H1 (cell line): ENCODE measurements at regions not wholly inside any gene's neighbourhood (a gene's known extent, or its start where the extent isn't known, plus 50 kb on each side); places are given as distances from the start of the nearest gene placed in this dataset.

Source experiments
- CTCF ChIA-PET: fragments of 300-600 bp; sonication (Branson Sonifier 250); formaldehyde crosslinking; loops from one replicate; lab custom pipeline; 2021; ENCODE audit not compliant: partially characterized antibody; lab: Charles Lee
- POLR2A ChIA-PET: fragments of 300-600 bp; sonication (Branson Sonifier 250); formaldehyde crosslinking; loops from one replicate; lab custom pipeline; 2021; ENCODE audit warnings: inconsistent platforms; ENCODE audit not compliant: partially characterized antibody; lab: Charles Lee
- DNase-seq, 2 experiments: peaks; one replicate each; pipeline versions ENCODE4 v3.0.0 to v3.0.0-alpha.2; 2010 to 2022; ENCODE audit warnings: low spot score in 2 of 2, low read depth in 1 of 2, mixed read lengths in 1 of 2
- FAIRE-seq: peaks from 2 replicates; lab custom pipeline; 2011; peaks lifted over from hg19 to GRCh38; lab: Jason Lieb, UNC
- H2AFZ ChIP-seq: 2 replicates; pipeline ENCODE4 v1.8.1; 2012; ENCODE audit warnings: low read length, inconsistent platforms
- H2AK5ac ChIP-seq: 2 replicates; pipeline ENCODE4 v1.6.1; 2013; ENCODE audit warnings: low read depth, low read length
- H2BK120ac ChIP-seq: replicated peaks from 2 replicates; pipeline ENCODE3; 2013; ENCODE audit warnings: low read depth, low read length, inconsistent platforms
- H2BK12ac ChIP-seq: 2 replicates; pipeline ENCODE4 v1.6.1; 2013; ENCODE audit warnings: low read depth, low read length
- H2BK15ac ChIP-seq: 2 replicates; pipeline ENCODE4 v1.6.1; 2013; ENCODE audit warnings: low read length
- H2BK20ac ChIP-seq: 2 replicates; pipeline ENCODE4 v1.6.1; 2013; ENCODE audit warnings: low read length
- H2BK5ac ChIP-seq: 2 replicates; pipeline ENCODE4 v1.6.1; 2013; ENCODE audit warnings: low read depth, low read length
- H3K14ac ChIP-seq: 2 replicates; pipeline ENCODE4 v1.6.1; 2013; ENCODE audit warnings: inconsistent platforms; ENCODE audit not compliant: insufficient read length
- H3K18ac ChIP-seq: 2 replicates; pipeline ENCODE4 v1.6.1; 2013; ENCODE audit warnings: low read length; ENCODE audit errors: extremely low read depth
- H3K23ac ChIP-seq: 2 replicates; pipeline ENCODE4 v1.6.1; 2013; ENCODE audit warnings: inconsistent platforms; ENCODE audit not compliant: insufficient read length
- H3K23me2 ChIP-seq: 2 replicates; pipeline ENCODE4 v1.6.1; 2013; ENCODE audit warnings: low read depth, low read length
- H3K27ac ChIP-seq: 2 replicates; pipeline ENCODE4 v1.6.1; 2011; ENCODE audit warnings: low read depth, low read length, inconsistent platforms
- H3K27me3 ChIP-seq, 4 experiments: replicated peaks in 1 of 4; 1 replicate in 1 of 4; 2 replicates in 3 of 4; pipeline versions ENCODE4 v1.6.1 to v1.8.1; 2011 to 2013; ENCODE audit warnings: low read length in 3 of 4, mild to moderate bottlenecking in 3 of 4, inconsistent platforms in 2 of 4, mixed read lengths in 2 of 4, moderate library complexity in 1 of 4; ENCODE audit not compliant: control insufficient read depth in 3 of 4, insufficient read depth in 3 of 4; ENCODE audit errors: extremely low read depth in 1 of 4
- H3K36me3 ChIP-seq, 4 experiments: 2 replicates each; pipeline versions ENCODE4 v1.6.1 to v1.8.1; 2011 to 2013; ENCODE audit warnings: mild to moderate bottlenecking in 4 of 4, low read length in 3 of 4, moderate library complexity in 2 of 4, control low read depth in 1 of 4, inconsistent platforms in 1 of 4; ENCODE audit not compliant: insufficient read depth in 4 of 4, control insufficient read depth in 2 of 4
- H3K4ac ChIP-seq: replicated peaks from 2 replicates; pipeline ENCODE3; 2013; ENCODE audit warnings: low read length, low read depth, mixed read lengths, inconsistent platforms; ENCODE audit not compliant: insufficient read length
- H3K4me1 ChIP-seq, 4 experiments: replicated peaks in 1 of 4; 1 replicate in 1 of 4; 2 replicates in 3 of 4; pipeline versions ENCODE4 v1.6.1 to v1.8.1; 2011 to 2013; ENCODE audit warnings: low read length in 3 of 4, inconsistent platforms in 2 of 4, mixed read lengths in 1 of 4; ENCODE audit not compliant: insufficient read depth in 4 of 4, control insufficient read depth in 3 of 4
- H3K4me2 ChIP-seq, 2 experiments: 2 replicates each; pipeline versions ENCODE4 v1.6.1 to v1.8.1; 2011 to 2013; ENCODE audit warnings: low read depth in 2 of 2, low read length in 2 of 2, control low read depth in 1 of 2, inconsistent platforms in 1 of 2, mild to moderate bottlenecking in 1 of 2; ENCODE audit not compliant: insufficient read depth in 1 of 2
- H3K4me3 ChIP-seq, 4 experiments: fragments of 200-600, 300-600 bp in 1 of 4; sonication (generic), shearing (Covaris generic), sonication (Bioruptor Twin) in 1 of 4; 2 replicates each; pipeline versions ENCODE4 v1.5.1 to v1.8.1; 2011 to 2016; ENCODE audit warnings: low read length in 4 of 4, low read depth in 3 of 4, control low read depth in 2 of 4, inconsistent platforms in 2 of 4, mild to moderate bottlenecking in 2 of 4, mixed read lengths in 1 of 4, moderate library complexity in 1 of 4; ENCODE audit not compliant: insufficient read depth in 2 of 4; ENCODE audit errors: extremely low read depth in 1 of 4
- H3K56ac ChIP-seq: replicated peaks from 2 replicates; pipeline ENCODE3; 2013; ENCODE audit warnings: low read depth, mild to moderate bottlenecking, mixed read lengths, low read length, inconsistent platforms; ENCODE audit not compliant: insufficient read length
- H3K79me1 ChIP-seq: 2 replicates; pipeline ENCODE4 v1.6.1; 2013; ENCODE audit warnings: low read depth, low read length, control low read depth
- H3K79me2 ChIP-seq, 2 experiments: 2 replicates each; pipeline versions ENCODE4 v1.6.1 to v1.8.1; 2012 to 2013; ENCODE audit warnings: low read length in 2 of 2, mild to moderate bottlenecking in 2 of 2, inconsistent platforms in 1 of 2; ENCODE audit not compliant: insufficient read depth in 2 of 2, control insufficient read depth in 1 of 2
- H3K9ac ChIP-seq, 4 experiments: replicated peaks in 1 of 4; 1 replicate in 1 of 4; 2 replicates in 3 of 4; pipeline versions ENCODE4 v1.6.1 to v1.8.1; 2011 to 2013; ENCODE audit warnings: low read depth in 3 of 4, low read length in 3 of 4, control low read depth in 2 of 4, mild to moderate bottlenecking in 2 of 4, moderate library complexity in 2 of 4, inconsistent platforms in 1 of 4; ENCODE audit errors: extremely low read depth in 1 of 4
- H3K9me3 ChIP-seq, 2 experiments: 2 replicates each; pipeline versions ENCODE4 v1.6.1 to v1.8.1; 2012 to 2013; ENCODE audit warnings: mild to moderate bottlenecking in 2 of 2, moderate library complexity in 2 of 2, control low read depth in 1 of 2, inconsistent platforms in 1 of 2, low read depth in 1 of 2, low read length in 1 of 2, mixed read lengths in 1 of 2; ENCODE audit not compliant: insufficient read depth in 2 of 2
- H4K20me1 ChIP-seq, 2 experiments: replicated peaks in 1 of 2; 2 replicates each; pipeline versions ENCODE3 to v1.8.1; 2011 to 2013; ENCODE audit warnings: inconsistent platforms in 2 of 2, low read length in 2 of 2, mild to moderate bottlenecking in 1 of 2; ENCODE audit not compliant: insufficient read depth in 2 of 2, control insufficient read depth in 1 of 2
- H4K5ac ChIP-seq: 2 replicates; pipeline ENCODE4 v1.6.1; 2013; ENCODE audit warnings: low read length, low read depth, mixed read lengths, inconsistent platforms; ENCODE audit not compliant: insufficient read length
- H4K8ac ChIP-seq: 2 replicates; pipeline ENCODE4 v1.8.0; 2013; ENCODE audit warnings: mild to moderate bottlenecking, moderate library complexity, low read length, inconsistent platforms; ENCODE audit not compliant: insufficient read depth; ENCODE audit errors: extremely low read depth
- H4K91ac ChIP-seq: replicated peaks from 2 replicates; pipeline ENCODE3; 2013; ENCODE audit warnings: low read length, mixed read lengths, inconsistent platforms; ENCODE audit not compliant: insufficient read length
- ASH2L ChIP-seq: fragments of 200-600, 300-600 bp; sonication (generic); IDR thresholded peaks from one replicate; pipeline ENCODE4 v1.7.1; 2017; ENCODE audit warnings: low read length
- BACH1 ChIP-seq: IDR thresholded peaks from 2 replicates; pipeline ENCODE4 v1.6.1; 2012; ENCODE audit warnings: low read length, improper control_type of control experiment
- BCL11A ChIP-seq, 2 experiments: IDR thresholded peaks; one replicate each; pipeline ENCODE4 v1.6.1; 2011; ENCODE audit warnings: low read depth in 2 of 2, low read length in 2 of 2, mild to moderate bottlenecking in 2 of 2
- CHD2 ChIP-seq: IDR thresholded peaks from 2 replicates; pipeline ENCODE4 v1.6.1; 2012; ENCODE audit warnings: low read length, improper control_type of control experiment
- FOSL1 ChIP-seq: IDR thresholded peaks from 2 replicates; pipeline ENCODE4 v1.6.1; 2011; ENCODE audit warnings: mild to moderate bottlenecking, low read depth, low read length, moderate library complexity; ENCODE audit not compliant: insufficient read depth
- GABPA ChIP-seq: IDR thresholded peaks from 2 replicates; pipeline ENCODE4 v1.6.1; 2011; ENCODE audit warnings: mild to moderate bottlenecking, low read length, moderate library complexity, borderline replicate concordance; ENCODE audit not compliant: insufficient read depth
- KDM5A ChIP-seq: fragments of 200-600 bp; IDR thresholded peaks from 2 replicates; pipeline ENCODE4 v1.7.1; 2012; ENCODE audit warnings: mild to moderate bottlenecking, low read length, inconsistent platforms, mixed read lengths
- MAFK ChIP-seq: IDR thresholded peaks from 2 replicates; pipeline ENCODE4 v1.6.1; 2012; ENCODE audit warnings: low read depth, mild to moderate bottlenecking, improper control_type of control experiment, low read length
- NANOG ChIP-seq: IDR thresholded peaks from 2 replicates; pipeline ENCODE4 v1.6.1; 2011; ENCODE audit warnings: low read length, low read depth, mild to moderate bottlenecking, inconsistent platforms; ENCODE audit not compliant: insufficient read depth, poor library complexity, severe bottlenecking
- POLR2A ChIP-seq, 2 experiments: IDR thresholded peaks; 1 replicate in 1 of 2; 2 replicates in 1 of 2; pipeline ENCODE4 v1.6.1; 2011; ENCODE audit warnings: low read depth in 2 of 2, low read length in 2 of 2, mild to moderate bottlenecking in 2 of 2; ENCODE audit errors: control extremely low read depth in 1 of 2
- RFX5 ChIP-seq: IDR thresholded peaks from 2 replicates; pipeline ENCODE4 v1.6.1; 2011; ENCODE audit warnings: low read depth, low read length, improper control_type of control experiment, borderline replicate concordance
- SIN3A ChIP-seq, 2 experiments: IDR thresholded peaks in 1 of 2; conservative IDR thresholded peaks in 1 of 2; 2 replicates each; pipeline ENCODE4 v1.6.1; 2011 to 2012; ENCODE audit warnings: low read length in 2 of 2, improper control_type of control experiment in 1 of 2, low read depth in 1 of 2, mild to moderate bottlenecking in 1 of 2
- SP2 ChIP-seq: IDR thresholded peaks from 2 replicates; pipeline ENCODE4 v1.6.1; 2012; ENCODE audit warnings: mild to moderate bottlenecking, low read length, inconsistent platforms
- SP4 ChIP-seq: IDR thresholded peaks from 2 replicates; pipeline ENCODE4 v1.6.1; 2012; ENCODE audit warnings: low read length, inconsistent platforms
- SRF ChIP-seq: IDR thresholded peaks from 2 replicates; pipeline ENCODE4 v1.6.1; 2011; ENCODE audit warnings: mild to moderate bottlenecking, low read depth, low read length, moderate library complexity
- TAF1 ChIP-seq: IDR thresholded peaks from 2 replicates; pipeline ENCODE4 v1.6.1; 2011; ENCODE audit warnings: mild to moderate bottlenecking, low read depth, low read length
- WGBS, 2 experiments: shearing (Covaris generic) in 1 of 2; methylation state at CpG; one replicate each; pipeline versions ENCODE4 v1.1.6 to v1.1.7; 2013 to 2015; ENCODE audit warnings: low lambda C conversion rate in 2 of 2, mixed read lengths in 2 of 2, inconsistent platforms in 1 of 2, low coverage in 1 of 2, missing lambda C conversion rate in 1 of 2; ENCODE audit not compliant: insufficient replicate concordance in 2 of 2, insufficient coverage in 1 of 2, insufficient read length in 1 of 2; ENCODE audit errors: extremely low coverage in 1 of 2, missing lambda C conversion rate in 1 of 2; 5-methylcytosine and 5-hydroxymethylcytosine counted together

DNA sequence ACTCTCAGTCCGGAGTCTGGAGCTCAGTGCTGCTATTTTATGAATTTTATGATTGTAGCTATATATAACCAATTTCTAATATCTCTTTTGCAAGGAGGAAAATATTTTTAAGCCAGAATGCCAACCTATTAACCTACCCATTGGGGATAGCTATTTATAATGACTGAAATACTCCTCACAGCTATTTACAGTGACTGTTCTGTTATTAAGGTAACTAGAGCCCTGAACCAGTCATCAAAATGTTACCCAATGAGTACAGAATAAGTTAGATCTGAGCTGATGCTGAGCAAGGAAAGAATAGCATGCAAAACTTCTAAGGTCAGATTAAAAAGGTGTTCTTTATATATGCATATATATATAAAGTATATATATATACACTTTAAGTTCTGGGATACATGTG is 79.6 kb upstream of the PPP2R3A start:
- Histone ChIP-seq H4K91ac (no peak overlapping the region), H4K20me1 (no peaks in the 10 kb centered on the region), H4K8ac (no peak overlapping the region), H2AFZ (no peak overlapping the region), H3K14ac (no peak overlapping the region), H3K18ac (no peak overlapping the region), H3K4me2 (no peak overlapping the region), H3K23ac (no peak overlapping the region), H3K9me3 (no peaks in the 10 kb centered on the region), H3K79me2 (no peaks in the 10 kb centered on the region), H2BK5ac (no peak overlapping the region), H3K27me3 (no peaks in the 10 kb centered on the region), H3K23me2 (no peaks in the 10 kb centered on the region), H4K5ac (no peak overlapping the region), H3K4me1 (peaks cover 0 to 4% (median 2%) of the 10 kb centered on the region in 4 experiments; a peak in 2 of 7 replicates), H3K9ac (no peak overlapping the region), H2AK5ac (no peak overlapping the region), H2BK12ac (no peak overlapping the region), H3K4me3 (no peak overlapping the region), H3K4ac (no peak overlapping the region), H2BK15ac (no peak overlapping the region), H3K56ac (no peak overlapping the region), H3K36me3 (no peaks in the 10 kb centered on the region), H3K79me1 (no peaks in the 10 kb centered on the region), H3K27ac (no peak overlapping the region), H2BK20ac (no peak overlapping the region), H2BK120ac (no peak overlapping the region)
- TF ChIP-seq MAFK (no peak), ASH2L (no peak), BACH1 (no peak), SIN3A (conservative IDR thresholded peaks at IDR 0.05 in 1 of 2, IDR thresholded peaks at IDR 0.05 in 1 of 2; ENCODE audit: low read depth in 1 of 2, low read length in 2 of 2) (no peak), GABPA (no peak), NANOG (no peak), CHD2 (no peak), SP4 (no peak), FOSL1 (no peak), RFX5 (no peak), POLR2A (IDR thresholded peaks at IDR 0.05; ENCODE audit: control extremely low read depth in 1 of 2, low read depth in 2 of 2, low read length in 2 of 2) (no peak), KDM5A (no peak), SP2 (no peak), TAF1 (no peak), BCL11A (IDR thresholded peaks at IDR 0.05; ENCODE audit: low read depth in 2 of 2, low read length in 2 of 2) (no peak), SRF (no peak)
- no peak for FAIRE-seq
- POLR2A ChIA-PET: no interaction called here
- CTCF ChIA-PET: interaction anchor here (0.6 to 4.2 kb wide), 5 partner anchors 9 to 149 kb away, joined by 3 to 15 read pairs (median 7); no protein-coding TSS in a partner anchor
- whole genome bisulfite sequencing, 2 experiments: 92% methylated on average over 1 of the region's 1 CpG; no CpG with 5 or more reads in 1 of the 2 experiments
- no peak for DNase-seq
